Fibroblast of skin of right quadriceps (primary cell): ENCODE measurements at regions not wholly inside any gene's neighbourhood (a gene's known extent, or its start where the extent isn't known, plus 50 kb on each side); places are given as distances from the start of the nearest gene placed in this dataset.
"Not testable (repeated sequence)": the region's sequence is repeated elsewhere in the genome, so short reads cannot be mapped to it uniquely, and the experiment has no call there.

ENCODE experiments used
- DNase-seq: peaks from one replicate; pipeline ENCODE4 v3.0.0-alpha.2; 2013

DNA sequence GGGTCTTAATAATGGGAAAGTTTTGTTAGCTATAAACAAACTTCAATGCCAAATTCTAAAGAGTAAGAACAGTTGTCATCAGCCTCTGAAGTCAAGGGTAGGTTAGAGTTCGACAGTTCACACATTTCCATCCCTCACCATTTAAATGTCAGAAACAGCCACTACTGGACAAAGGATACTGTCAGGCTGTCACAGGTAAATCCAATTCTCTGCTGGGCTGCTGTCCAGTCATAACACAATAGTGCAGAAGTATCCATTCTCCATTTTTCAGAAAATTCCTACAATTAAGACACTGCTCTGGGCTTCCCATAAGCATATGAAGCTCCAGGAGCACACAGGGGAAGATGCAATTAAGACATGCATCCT lies 221.4 kb downstream of the RPS29 start:
- no peak for DNase-seq

DNA sequence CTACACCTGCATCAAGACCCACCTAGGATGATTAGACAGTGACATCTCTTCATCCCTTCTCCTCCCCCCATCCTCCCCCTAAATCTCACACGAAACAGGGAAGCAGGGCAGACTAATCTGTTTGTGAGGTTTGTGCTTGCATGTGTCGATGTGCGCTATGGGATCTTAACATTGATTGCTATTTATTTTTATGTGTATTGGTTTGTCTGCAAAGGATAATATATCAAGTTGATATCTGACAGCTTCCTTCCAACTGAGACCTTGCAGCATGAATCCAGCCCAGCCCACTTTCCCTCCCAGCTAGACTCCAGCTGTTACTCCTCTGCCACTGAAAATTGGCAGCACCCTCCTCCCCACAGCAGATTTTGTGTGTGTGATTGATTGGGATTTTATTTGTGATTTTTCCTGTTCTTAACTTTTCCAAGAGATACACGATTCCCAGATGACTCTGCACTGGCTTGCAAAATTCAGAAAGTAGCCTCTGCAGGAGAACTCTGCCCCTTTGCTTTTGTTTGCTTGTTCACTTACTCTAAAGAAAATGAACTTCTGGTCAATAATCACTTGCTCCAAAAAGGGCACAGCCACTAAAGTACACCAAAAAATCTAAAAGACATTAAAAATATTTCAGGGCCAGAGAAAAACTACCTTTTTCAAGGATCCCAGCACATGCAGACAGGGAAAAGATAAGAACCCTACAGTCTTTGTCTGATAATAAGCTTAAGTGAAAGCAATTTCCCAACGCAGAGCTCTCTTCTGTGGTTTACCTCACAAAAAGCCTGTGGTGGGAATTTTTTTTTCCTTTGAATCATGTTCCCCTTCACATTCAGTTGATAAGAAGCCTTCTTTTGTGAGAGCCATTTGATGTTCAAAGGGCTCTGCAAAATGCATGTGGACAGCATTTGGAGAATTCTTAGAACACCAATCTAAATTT lies 222.1 kb downstream of the RPS29 start:
- DNase-seq: no peak

DNA sequence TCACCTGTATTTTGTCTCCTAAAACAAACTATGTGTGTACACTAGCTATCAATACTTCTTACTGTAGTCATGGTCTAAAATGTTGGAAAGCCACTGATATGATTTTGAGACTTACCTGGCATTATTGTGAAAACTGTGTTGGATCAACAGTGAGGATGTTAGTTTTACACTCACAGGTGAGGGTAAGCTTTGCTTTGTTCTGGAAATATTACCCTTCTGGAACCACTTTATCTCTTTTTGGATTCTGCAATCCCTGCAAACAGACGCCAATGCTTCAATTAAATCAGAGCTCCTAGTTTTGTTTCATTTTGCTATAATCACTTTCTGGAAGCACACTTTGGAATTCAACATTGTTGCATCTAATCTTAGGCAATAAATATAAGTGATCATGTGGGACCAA lies 223.3 kb downstream of the RPS29 start:
- no peak for DNase-seq

DNA sequence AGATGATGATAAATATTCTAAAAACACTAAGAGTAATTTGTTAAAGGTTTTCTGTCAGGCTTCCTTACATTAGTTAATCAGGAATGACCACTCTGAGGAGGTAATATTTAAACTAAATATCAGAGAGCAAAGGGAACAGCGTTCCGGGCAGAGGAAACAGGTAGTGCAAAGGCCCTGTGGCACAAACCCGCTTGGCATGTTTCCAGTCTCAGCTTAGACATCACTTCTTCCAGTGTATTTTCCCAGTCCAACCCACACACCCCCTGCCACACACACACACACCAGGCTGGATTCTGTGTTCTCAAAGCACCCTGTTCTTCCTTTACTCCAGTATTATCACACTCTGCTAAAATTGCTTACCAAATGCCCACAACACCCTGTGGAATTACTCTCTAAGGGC lies 247.1 kb downstream of the RPS29 start:
- DNase-seq: no peak

DNA sequence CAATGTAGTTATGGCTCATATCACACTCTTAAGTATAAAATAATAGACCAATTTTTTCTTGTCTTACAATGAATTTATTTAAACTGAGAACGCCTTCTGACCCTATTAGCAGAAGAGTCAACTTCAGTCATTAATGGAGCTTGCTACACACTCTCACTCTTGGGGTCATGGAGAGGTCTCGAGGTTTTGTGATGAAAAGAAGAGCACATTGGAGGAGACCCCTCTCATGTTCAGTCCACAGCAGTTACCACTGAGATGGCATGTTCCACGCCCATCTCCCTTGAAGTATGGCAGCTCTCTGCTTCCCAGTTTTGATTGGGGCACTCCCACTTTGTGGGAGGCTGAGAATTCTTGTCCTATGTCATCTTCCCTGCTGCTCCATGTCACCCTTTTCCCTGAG lies 266.4 kb downstream of the RPS29 start:
- DNase-seq: no peak

DNA sequence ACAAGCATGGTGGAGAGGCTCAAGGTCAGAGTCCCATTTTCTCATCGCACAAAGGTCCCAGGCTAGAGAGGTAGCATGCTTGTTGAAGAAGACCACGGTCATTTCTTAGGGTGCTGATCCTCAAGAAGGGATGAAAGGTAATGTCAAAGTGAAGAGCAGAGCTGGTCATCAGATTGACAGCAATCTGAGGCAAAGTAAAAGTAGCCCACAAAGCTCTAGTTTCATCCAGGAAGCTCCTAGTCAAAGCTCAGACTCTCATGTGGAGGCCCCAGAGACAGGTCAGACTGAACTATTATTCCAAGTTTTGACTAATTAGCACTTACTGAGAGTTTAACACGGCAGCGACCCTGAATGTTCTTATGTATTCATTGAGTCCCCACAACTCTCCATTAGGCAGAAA lies 270.6 kb downstream of the RPS29 start:
- no peak for DNase-seq

DNA sequence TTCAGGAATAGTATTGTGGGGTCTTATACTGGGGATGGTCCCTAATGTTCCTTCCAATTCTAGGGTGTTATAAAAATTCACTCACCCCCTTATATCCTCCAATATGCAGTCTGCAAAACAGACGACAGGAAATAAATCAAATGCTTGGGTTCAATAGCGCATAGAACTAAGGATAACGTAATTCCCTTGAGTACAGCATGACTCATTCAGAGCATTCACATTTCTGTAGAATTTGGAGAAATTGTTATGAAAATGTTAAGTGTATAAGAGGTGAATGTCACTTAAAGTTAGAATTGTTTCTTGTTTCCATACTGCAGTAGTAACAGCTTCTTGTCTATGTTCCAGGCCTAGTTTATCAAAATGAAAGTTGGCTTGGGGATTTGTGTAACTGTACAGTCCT lies 271.4 kb downstream of the RPS29 start:
- DNase-seq: no peak

DNA sequence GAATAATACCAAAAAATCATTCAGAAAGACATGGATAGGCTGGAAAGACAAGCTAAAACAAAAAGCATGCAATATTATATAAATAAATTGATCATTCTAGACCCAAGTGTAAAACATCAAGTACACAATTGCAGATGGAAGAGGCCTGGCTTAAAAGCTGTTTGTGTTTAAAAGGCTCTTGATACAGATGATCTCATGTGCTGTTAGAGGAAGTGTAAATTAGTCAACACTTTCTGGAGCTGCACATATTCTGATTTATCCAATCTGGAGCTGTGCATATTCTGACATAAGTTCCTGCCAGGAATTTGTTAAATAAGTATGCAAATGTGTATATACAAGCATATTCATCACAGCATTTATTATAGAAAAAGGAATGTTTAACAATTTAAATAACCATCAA lies 273.1 kb downstream of the RPS29 start:
- no peak for DNase-seq

DNA sequence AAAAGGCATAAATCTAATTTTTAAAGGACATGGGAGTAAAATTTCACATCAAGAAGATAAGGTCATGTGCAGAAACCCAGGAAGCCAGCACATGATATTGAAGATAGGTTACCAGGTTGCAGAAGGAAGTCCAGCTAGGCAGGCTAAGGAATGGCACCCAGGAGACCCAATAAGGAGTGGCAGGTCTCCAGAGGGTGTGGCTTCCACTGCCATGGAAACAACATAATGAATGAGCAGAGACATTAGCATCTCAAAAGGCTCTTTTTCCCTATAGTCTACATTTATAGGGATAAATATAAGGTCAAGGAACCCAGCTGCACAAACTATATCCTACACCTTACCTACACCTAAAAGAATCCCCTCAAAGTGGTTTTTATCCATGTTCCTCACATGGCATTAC lies 275.9 kb downstream of the RPS29 start:
- no peak for DNase-seq

DNA sequence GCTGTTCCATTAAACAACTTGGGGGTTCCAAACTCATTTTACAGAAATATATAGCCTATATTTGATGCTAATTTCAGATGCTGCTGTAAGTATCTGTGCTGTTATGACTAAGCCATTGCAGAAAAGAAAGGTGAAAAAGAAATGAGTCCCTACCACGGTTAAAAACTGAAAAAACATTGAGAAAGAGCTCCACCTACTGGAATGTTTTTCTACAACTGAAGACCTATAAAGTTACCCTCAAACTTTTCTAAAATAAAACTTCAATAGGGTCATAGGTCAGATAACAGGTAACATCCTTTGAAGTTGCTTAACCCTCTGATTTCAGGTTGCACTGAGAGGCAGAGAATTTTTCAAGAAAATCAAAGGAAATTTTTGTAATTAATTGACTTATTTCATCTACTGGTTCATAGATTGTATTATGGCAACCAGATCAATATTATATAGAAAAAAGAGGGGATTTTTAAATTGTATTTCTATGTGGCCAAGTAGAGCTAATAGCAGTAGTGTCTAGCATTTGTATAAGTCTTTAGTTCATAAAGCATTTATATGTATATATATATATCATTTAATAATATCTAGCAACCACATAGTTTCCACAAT lies 279.9 kb downstream of the RPS29 start:
- peak; percentile 2 for DNase-seq

DNA sequence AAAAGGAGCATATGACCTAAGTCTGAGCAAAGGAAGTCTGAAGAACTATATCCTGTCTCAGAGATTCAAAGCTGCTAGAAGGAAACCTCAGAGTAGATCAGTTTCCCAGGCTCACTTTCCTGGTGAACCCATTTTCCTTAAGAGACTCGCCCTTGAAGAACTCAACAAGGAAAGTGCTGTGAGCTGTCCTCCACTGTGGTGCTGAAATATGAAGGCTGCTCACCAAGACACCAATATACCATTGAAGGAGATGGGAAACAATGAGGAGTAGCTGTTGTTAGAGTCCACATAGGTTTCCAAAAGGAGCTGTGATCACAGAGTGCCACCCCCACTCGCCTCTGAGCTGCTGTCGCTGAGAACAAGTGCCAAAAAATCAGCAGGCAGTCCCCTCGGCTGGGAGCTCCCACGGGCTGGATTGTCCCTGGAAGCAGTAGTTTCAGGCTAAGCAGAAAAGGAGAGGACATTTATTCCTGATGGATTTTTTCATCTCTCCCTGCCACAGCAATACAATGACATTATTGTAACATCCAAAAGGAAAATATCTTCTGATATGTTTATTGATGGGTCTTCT lies 282.1 kb downstream of the RPS29 start:
- DNase-seq: peak; percentile 19

DNA sequence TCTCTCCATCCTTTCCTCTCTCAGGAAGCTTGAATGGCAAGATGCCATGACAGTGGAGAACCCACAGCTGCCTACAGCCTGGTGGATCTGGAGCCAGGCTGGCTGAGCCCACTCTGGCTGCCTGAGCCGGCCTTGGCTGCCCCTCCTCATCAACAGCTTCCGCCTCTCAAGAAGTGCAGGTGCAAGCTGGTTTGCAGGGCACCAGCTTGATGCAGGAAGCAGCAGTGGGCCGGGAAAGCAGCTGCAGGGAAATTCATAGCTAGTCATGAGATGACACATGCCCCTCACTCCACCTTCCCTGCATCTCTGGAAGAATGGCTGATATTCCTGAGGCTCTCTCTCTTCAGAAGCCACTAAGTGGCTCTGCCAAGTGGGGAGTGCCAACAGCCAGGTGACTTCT lies 289.1 kb downstream of the RPS29 start:
- no peak for DNase-seq

DNA sequence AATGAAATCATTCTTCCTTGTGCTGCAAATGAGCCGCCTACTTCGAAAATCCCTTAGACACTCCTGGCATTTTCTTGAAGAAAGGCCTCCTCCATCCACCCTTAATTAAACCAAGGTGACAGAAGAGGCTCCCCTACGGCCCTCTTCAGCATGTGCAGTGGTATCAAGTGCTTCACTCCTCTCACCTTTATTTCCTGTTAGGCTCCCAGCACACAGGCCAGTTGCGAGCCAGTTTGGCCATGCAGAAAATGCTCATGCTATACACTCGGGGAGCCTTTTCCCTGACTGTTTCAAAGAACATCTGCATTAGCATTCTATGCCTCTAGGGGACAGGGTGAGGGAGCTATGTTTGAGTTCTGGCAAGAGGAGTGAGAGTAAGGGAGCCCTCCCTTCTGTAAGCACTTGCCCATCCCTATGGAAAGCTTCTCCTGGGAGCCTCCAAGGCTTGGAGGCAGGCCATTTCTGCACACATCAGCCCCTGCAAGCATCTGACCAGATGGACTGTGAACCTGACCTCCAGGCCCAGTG lies 291.5 kb downstream of the RPS29 start:
- DNase-seq: no peak

DNA sequence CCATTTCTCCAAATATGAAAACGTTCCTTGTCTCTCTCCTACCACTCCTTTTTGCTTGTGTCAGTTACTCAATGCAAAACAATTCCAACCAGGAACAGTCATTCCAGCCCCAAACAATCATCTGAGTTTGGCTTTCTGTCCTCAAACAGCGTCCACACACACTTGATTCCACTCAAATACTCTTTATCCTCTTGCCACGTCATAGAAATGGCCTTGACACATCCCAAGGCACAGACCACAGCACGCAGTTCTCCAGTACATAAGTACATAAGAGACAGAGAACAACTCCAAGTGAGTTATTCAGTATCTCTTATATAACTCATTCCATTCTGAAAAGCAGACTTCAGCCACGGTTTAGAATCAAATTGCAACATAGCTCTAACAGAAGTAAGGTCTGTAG lies 299.2 kb downstream of the RPS29 start:
- no peak for DNase-seq

DNA sequence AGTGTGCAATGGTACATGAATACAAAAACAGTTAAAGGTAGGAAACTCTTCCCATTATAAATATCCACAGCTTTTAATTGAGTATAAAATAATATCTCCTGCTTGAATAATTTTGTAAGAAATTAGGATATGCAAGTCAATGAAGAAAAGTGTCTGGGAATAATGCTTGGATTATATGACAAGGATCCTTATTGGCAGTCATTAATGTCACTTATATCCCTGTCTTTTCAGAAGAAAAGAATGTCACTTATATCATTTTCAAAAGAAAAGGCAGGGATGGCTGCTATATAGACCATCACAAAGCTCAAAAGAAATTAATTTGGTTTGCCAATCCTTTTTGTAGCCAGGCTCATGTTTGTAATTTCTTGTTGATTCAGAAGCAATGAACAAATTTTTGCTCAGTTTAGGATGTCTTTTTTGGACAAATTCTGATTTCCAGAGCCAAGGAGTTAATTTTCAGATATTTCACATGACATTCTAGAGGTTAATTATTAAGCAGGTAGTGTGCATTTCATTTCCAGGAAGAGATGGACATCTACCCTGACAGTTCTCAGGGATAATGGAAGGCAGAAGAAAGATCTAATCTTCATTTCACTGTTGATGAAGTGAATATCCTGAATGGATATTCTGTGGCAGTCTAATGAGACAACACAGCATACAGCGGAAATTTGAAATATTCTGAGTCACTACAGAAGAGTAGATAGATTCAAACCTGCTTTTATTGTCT lies 299.8 kb downstream of the RPS29 start:
- no peak for DNase-seq

DNA sequence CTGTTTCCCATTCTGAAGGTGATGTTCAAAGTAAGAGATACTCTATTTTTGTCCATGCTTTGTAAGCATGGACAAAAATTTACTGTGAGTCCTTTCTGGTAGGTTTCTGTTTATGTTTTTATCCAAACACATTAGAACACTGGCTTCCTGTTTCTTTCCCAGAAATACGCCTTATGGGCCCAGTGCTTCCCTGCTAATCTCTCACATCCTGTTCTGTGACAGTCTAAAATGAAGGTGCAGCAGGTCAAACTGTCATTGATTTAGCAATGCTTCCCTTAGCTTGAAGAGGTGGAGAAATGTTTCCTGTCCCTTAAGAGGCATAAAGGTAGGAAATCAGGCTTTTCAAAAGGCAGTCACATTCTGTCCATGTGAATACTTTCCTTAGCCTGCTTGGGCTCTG lies 305.6 kb downstream of the RPS29 start:
- DNase-seq: no peak

DNA sequence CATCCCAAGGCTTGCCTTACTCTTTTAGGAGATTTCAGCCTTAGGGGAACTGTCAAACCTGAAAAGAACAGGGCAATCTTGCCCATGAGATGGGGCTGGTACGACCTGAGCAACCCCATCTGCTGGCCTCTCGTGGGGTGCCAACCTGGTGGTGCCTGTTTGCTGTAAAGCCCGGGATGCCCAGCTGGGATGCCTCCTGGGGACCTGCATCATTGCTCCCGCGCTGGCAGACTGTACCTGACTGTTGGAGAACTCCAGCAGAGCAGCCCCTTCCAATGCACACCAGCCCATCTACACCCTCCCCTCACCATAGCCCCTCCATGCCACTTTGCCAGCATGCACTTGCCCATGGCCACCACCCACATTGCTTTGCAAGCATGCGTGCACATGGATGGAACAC lies 335.7 kb downstream of the RPS29 start:
- DNase-seq: no peak

DNA sequence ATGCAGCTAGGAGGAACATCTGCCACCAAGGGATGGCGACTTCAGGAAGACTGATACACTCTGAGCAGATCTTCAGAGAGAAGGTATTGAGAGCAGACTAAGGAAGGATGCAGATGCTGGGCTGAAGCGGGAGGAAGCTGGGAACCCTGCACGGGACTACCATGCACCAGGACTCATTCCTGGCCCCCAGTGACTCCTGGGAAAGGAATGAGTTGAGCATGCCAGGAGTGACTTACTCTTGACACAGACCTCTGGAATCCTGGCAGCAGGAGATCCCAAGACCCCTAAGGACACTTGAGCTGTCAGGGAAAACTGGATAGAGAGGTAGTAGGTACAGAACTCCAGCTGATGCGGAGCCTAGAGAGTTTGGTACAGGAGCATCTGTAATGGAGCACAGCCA lies 336.1 kb downstream of the RPS29 start:
- peak; percentile 76 for DNase-seq

DNA sequence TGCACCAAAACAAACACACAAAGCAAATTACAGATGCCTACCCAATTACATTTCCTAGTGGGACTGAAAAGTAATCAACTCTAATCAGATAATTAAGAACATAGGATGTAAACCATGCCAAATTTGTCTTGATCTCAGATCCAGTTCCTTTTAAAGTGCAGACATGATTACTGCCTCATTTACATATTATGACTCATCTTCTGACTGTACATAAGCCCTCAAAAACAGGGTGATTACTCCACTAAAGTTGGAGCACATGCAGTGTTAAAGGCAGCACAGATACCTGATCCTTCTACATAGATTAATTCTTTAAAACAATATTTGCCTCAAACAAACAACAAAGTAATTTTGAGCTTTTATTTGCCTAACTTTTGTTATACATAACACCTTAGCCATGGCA lies 337.2 kb downstream of the RPS29 start:
- peak; percentile 34 for DNase-seq

DNA sequence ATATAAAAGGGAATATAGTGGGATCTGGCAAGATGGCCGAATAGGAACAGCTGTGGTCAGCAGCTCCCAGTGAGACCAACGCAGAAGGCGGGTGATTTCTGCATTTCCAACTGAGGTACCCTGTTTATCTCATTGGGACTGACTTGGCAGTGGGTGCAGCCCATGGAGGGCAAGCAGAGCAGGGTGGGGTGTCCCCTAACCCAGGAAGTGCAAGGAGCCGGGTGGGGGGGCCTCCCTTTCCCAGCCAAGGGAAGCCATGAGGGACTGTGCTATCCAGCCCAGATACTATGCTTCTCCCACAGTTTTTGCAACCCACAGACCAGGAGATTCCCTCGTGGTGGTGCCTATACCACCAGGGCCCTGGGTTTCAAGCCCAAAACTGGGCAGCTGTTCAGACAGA lies 342.4 kb downstream of the RPS29 start:
- not testable (repeated sequence) for DNase-seq

DNA sequence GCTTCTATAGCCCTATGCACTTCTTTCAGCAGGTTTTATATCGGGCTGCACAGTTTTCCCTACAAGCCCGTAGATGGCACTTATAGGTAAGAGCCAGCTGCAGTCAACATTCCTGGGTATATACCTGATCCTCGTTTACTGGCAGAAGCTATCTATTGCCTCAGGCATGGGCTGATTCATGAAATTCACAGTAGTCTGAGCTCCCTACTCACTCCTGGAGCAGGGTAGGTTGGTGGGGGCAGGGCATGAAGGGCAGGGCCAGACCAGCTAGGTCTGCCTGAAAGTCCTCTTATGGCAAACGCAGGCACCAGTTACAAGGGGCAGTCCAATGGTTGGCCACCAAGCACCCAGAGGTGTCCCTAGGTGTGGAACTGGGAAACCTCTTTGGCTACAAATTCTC lies 345.8 kb downstream of the RPS29 start:
- DNase-seq: no peak

DNA sequence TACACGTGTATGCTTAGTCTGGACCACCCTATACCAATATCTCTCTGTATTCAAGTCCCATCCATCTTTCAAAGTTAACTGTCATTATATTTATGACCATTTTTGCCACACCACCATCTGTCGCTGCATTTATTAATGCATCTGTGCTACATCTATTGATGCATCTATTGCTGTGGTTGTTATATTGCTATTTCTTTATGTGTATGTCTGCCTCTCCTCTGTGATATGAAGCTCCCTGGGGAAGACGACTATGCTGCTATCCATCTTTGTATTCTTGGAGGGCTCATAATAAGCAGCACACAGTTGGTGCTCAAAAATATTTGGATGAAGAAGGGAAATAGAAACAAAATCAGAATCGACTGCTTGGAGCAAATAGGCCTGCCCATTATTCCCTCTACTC lies 357.6 kb downstream of the RPS29 start:
- no peak for DNase-seq

DNA sequence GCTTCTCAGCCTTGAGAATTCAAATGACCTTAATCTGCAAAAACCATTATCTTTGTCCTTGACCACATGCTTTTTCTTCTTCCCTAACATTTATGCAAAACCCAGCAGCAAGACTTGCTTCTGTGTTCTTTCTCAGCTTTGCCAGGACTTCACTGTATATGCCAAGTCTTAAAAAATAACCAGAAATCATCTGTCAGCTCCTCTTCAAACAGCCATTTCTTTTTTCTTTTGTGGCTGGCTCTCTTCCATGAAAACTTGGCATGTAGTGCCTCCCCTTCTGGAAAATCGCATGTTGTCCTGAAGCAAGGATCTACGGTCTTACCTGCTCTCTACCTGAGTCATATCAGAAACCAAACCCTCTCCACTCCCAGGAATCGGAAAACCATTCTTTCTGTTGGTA lies 364.9 kb downstream of the RPS29 start:
- no peak for DNase-seq

DNA sequence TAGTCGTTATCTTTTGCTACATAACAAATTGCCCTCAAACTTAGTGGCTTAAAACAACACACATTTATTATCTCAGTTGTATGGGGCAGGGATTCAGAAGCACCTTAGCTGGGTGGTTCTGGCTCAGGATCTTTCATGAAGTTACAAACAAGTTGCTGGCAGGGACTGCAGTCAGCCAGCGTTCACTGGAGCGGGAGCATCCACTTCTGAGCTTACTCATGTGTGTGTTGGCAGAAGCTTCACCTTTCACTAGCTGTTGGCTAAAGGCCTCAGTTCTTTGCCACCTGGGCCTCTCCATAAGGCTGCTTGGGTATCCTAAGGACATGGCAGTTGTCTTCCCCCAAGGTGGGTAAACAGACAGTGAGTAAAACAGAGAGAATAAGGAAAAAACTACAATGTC lies 365.7 kb downstream of the RPS29 start:
- no peak for DNase-seq
